Medulla oblongata (tissue), 1 donor: ENCODE measurements at regions not wholly inside any gene's neighbourhood (a gene's known extent, or its start where the extent isn't known, plus 50 kb on each side); places are given as distances from the start of the nearest gene placed in this dataset.

Source experiments
- DNase-seq: peaks from one replicate; pipeline ENCODE4 v3.0.0-alpha.2; 2015; ENCODE audit errors: extremely low spot score

- DNase-seq = no peak
Observed at GRCh38 chr9:2311920-2312319, 296.8 kb downstream of the SMARCA2 start.

- DNase-seq = no peak
Observed at GRCh38 chr9:2313512-2313911, 298.4 kb downstream of the SMARCA2 start.

GRCh38 chr9:2317591-2317990 is 302.4 kb downstream of the SMARCA2 start:
- no peak for DNase-seq

DNA sequence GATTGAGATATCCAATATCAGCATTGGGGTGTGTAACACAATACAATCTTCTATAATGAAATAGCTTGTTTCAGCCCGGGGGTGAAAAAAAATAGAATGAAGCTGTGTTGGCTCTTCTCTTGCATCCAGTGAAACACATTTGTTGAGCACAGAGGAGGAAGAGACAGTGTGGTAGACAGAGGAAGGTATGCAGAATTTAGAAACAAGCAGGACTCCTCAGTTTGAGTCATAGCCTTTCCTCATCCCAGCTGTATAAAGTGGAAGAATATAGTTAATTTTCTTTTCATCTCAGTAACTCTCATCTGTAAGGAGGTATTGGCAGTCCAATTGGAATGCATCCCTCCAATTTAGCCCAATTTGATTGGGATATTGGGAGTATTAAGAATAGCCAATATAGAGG is 302.2 kb upstream of the VLDLR start:
- no peak for DNase-seq

- DNase-seq = no peak
Observed at GRCh38 chr9:2320114-2320513, 301.5 kb upstream of the VLDLR start.

- no peak for DNase-seq
Observed at GRCh38 chr9:2320632-2321031, 301.0 kb upstream of the VLDLR start.

GRCh38 chr9:2321523-2322148 is 300.0 kb upstream of the VLDLR start:
- DNase-seq = no peak

GRCh38 chr9:2324742-2325141 is 296.8 kb upstream of the VLDLR start:
- DNase-seq = no peak

GRCh38 chr9:2332663-2333062 is 288.9 kb upstream of the VLDLR start:
- DNase-seq = no peak

GRCh38 chr9:2335260-2335659 is 286.3 kb upstream of the VLDLR start:
- DNase-seq = no peak

DNA sequence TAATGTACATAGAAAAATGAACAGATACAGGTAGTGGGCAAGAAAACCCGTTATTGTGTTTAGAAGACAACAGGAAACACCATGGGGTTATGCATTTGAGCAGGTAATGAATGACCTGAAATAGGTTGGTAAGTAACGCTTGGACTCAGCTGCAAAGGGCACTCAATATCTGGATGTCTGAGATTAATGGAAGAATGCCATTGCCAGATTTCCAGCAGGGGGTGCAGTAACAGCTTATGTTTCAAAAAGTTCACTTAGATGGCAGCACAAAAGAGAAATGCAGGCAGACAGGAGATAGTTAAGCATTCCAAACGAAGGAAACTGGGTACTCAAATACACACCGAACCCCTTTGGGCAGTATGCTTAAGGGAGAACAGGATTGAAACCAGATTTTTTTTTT is 285.5 kb upstream of the VLDLR start:
- DNase-seq = peak; percentile 27

DNA sequence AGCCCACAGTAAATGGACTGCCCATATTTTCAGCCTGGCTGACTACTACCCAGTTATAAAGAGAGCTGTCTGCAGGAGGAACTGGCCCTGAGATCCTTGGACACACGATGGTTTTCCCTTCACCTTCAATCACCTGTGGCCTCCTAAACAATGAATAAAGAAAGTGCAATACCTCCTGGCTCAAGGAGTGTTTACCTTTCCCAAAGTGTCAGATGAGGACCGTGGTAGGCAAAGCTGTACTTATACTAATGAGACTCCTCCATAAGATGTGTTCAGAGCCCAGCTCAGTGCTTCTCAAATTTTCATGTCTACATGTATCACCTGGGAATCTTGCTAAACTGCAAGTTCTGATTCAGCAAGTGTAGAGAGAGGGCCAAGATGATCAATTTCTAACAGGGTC is 284.5 kb upstream of the VLDLR start:
- no peak for DNase-seq

DNA sequence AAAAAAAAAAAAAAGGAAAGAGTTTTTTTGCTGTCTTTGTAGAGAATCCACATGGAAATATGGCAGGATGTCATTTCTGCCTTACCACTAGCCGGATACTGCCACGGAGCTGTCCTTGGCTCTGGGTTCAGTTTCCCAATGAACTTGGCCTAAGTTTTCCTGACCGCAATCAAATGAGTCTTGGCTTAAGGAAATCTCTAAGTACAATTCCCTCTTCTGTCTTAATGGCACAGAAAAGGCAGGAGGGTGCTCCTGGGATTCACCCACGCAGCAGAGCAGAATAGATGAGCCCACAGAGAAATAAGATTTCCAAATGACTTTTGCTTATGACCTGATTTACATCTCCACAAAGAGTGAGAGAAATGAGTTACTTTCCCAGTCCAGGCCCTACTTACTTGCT is 284.0 kb upstream of the VLDLR start:
- no peak for DNase-seq

- no peak for DNase-seq
Observed at GRCh38 chr9:2338777-2339365, 282.7 kb upstream of the VLDLR start.

- DNase-seq = no peak
Observed at GRCh38 chr9:2339416-2339815, 282.2 kb upstream of the VLDLR start.

DNA sequence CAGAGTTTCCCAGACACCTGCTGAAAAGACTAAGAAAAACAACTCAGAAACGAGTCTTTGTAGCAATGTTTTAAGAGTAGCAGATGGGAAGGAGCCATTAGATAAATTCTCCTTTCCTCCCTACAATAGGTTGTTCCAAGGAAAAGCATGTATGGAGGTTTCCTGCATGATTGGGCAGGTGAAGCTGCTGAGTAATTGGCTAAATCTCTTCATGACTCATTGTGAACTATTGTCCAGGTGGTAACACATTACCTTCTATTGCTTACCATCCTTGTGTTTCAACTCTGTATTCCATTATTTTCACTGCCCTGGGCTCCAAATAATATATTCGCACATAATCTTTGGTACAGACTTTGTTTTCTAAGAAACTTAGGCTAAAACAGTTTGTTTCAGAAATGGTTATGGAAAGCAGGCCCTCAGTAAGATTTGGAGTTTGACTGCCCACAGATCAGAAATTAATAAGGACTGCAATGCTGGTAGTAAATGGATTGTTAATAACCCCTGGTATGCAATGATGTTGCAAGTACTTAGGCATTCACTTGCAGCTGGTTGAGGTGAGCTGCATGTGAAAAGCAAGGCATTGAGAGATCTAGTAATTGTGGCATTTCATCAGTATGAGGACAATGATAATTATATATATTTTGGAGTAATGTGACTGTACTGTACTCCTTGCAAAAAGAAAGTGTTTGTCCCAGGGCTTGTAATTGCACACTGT is 281.4 kb upstream of the VLDLR start:
- no peak for DNase-seq

- no peak for DNase-seq
Observed at GRCh38 chr9:2341126-2341525, 280.5 kb upstream of the VLDLR start.

GRCh38 chr9:2341956-2342355 is 279.6 kb upstream of the VLDLR start:
- no peak for DNase-seq

GRCh38 chr9:2343756-2344155 is 277.8 kb upstream of the VLDLR start:
- DNase-seq = no peak

GRCh38 chr9:2344436-2344835 is 277.2 kb upstream of the VLDLR start:
- DNase-seq = no peak

DNA sequence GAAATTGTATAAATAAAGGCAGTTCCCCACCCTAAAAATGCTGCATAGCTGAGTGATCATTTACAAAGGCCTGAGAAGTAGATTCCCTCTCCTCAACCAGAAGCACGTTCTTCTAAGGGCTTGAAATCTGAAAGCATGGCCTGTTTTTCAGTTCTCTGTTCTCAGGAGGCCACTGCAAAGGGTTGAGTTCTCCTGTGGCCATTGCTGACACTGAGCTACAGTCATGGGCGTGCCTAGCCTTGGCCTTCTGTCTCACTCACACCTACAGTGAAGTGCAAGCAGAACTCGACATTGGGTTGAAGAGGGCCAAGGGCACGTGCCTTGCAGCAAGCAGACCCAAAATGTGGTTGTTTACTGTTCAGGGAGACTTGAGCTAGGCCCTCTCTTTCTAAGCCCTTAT is 276.6 kb upstream of the VLDLR start:
- no peak for DNase-seq

DNA sequence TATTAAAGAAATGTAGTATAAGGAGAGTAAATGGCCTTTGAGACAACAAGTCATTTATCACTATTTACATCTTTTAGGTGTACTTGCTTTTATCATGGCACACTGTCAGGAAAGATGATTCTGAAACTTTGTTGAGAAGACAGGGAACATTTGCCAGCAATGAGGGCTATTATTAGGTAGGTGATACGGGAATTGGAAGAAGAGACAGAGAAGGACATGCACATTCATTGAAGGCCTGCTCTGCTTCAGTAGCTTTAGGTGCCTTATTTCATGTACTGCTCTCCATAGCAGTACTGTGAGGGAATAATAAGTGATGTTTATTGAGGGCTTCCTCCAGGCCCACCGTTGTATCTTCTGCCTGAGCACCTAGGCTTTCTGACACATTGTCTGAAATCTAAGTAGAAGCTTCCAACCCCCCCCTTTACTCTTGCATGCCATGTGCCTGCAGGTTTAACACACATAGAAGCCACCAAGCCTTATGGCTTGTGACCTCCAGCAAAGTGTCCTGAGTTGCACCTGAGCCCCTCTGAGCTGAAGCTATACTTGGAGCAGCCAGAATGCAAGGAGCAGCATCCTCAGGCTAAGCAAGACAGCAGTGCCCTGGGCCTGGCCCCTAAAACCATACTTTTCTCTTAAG is 275.2 kb upstream of the VLDLR start:
- no peak for DNase-seq

- DNase-seq = no peak
Observed at GRCh38 chr9:2351324-2351723, 270.3 kb upstream of the VLDLR start.
